ENCODE measurements at regions not wholly inside any gene's neighbourhood (a gene's known extent, or its start where the extent isn't known, plus 50 kb on each side); places are given as distances from the start of the nearest gene placed in this dataset.
"Not testable (repeated sequence)": the region's sequence is repeated elsewhere in the genome, so short reads cannot be mapped to it uniquely, and the experiment has no call there.

- DNase-seq (ENCODE audit: low spot score), result no peak
Observed at GRCh38 chr2:16203069-16203468, 262.7 kb downstream of the MYCN start.

- no peak for DNase-seq (ENCODE audit: low spot score)
Observed at GRCh38 chr2:16202266-16203020, 262.1 kb downstream of the MYCN start.

GRCh38 chr2:16201848-16202247 lies 261.5 kb downstream of the MYCN start:
- DNase-seq (ENCODE audit: low spot score), result no peak

- no peak for DNase-seq (ENCODE audit: low spot score)
Observed at GRCh38 chr2:16200554-16201193, 260.3 kb downstream of the MYCN start.

GRCh38 chr2:16199882-16200553 lies 259.7 kb downstream of the MYCN start:
- DNase-seq (ENCODE audit: low spot score), result no peak

- DNase-seq (ENCODE audit: low spot score), result not testable (repeated sequence)
Observed at GRCh38 chr2:16199241-16199640, 258.9 kb downstream of the MYCN start.

GRCh38 chr2:16198166-16198912 lies 258.0 kb downstream of the MYCN start:
- DNase-seq (ENCODE audit: low spot score), result no peak

GRCh38 chr2:16197504-16198147 lies 257.3 kb downstream of the MYCN start:
- DNase-seq (ENCODE audit: low spot score), result no peak

- DNase-seq (ENCODE audit: low spot score), result no peak
Observed at GRCh38 chr2:16196687-16197503, 256.5 kb downstream of the MYCN start.

- no peak for DNase-seq (ENCODE audit: low spot score)
Observed at GRCh38 chr2:16195681-16196070, 255.3 kb downstream of the MYCN start.

GRCh38 chr2:16194931-16195680 lies 254.8 kb downstream of the MYCN start:
- DNase-seq (ENCODE audit: low spot score), result no peak

GRCh38 chr2:16194530-16194929 lies 254.2 kb downstream of the MYCN start:
- DNase-seq (ENCODE audit: low spot score), result no peak

GRCh38 chr2:16194096-16194390 lies 253.7 kb downstream of the MYCN start:
- no peak for DNase-seq (ENCODE audit: low spot score)

- no peak for DNase-seq (ENCODE audit: low spot score)
Observed at GRCh38 chr2:16192416-16193216, 252.3 kb downstream of the MYCN start.

GRCh38 chr2:16191431-16192200 lies 251.3 kb downstream of the MYCN start:
- DNase-seq (ENCODE audit: low spot score), result no peak

- no peak for DNase-seq (ENCODE audit: low spot score)
Observed at GRCh38 chr2:16190446-16191270, 250.3 kb downstream of the MYCN start.

GRCh38 chr2:16189836-16190160 lies 249.4 kb downstream of the MYCN start:
- DNase-seq (ENCODE audit: low spot score), result no peak
